ENCODE measurements at regions not wholly inside any gene's neighbourhood (a gene's known extent, or its start where the extent isn't known, plus 50 kb on each side); places are given as distances from the start of the nearest gene placed in this dataset.

DNA sequence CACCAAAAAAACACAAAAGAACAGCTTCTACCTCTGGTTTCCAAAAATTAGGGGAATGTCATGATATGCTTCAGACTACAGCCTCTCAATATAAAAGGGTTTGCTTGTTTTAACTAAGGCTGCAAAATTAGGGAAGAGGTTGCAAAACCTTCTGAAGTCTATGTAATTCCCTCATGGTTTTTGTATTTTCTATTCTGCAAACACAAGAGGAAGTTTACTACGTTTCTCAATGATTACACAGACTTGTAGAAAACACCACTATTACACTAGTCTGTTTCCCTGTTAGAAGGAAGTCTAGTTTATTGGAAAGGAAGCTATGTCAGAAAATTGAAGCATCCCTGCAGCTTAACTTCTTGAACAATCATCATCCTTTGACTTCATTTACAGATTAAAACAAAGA is 229.7 kb upstream of the FMN2 start:
- peaks cover 14% of the 10 kb centered on the region for H3K9me3 Mint-ChIP-seq
- TF ChIP-seq, protein P1, sequence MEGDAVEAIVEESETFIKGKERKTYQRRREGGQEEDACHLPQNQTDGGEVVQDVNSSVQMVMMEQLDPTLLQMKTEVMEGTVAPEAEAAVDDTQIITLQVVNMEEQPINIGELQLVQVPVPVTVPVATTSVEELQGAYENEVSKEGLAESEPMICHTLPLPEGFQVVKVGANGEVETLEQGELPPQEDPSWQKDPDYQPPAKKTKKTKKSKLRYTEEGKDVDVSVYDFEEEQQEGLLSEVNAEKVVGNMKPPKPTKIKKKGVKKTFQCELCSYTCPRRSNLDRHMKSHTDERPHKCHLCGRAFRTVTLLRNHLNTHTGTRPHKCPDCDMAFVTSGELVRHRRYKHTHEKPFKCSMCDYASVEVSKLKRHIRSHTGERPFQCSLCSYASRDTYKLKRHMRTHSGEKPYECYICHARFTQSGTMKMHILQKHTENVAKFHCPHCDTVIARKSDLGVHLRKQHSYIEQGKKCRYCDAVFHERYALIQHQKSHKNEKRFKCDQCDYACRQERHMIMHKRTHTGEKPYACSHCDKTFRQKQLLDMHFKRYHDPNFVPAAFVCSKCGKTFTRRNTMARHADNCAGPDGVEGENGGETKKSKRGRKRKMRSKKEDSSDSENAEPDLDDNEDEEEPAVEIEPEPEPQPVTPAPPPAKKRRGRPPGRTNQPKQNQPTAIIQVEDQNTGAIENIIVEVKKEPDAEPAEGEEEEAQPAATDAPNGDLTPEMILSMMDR (IDR thresholded peaks at IDR 0.05; ENCODE audit: unreplicated experiment) = no peak
- H3K4me1 Mint-ChIP-seq = peaks cover 4% of the 10 kb centered on the region
- DNase-seq (ENCODE audit: low spot score in 2 of 2, unreplicated experiment in 2 of 2) = no peak
- no peaks in the 10 kb centered on the region for H3K27me3 Mint-ChIP-seq (ENCODE audit: low read depth)
- no peaks in the 10 kb centered on the region for H3K36me3 Mint-ChIP-seq
- H3K27ac Mint-ChIP-seq = no peak overlapping the region
- H3K4me3 Mint-ChIP-seq = no peak overlapping the region

GRCh38 chr1:239868058-239868832 is 223.4 kb upstream of the FMN2 start:
- Mint-ChIP-seq H3K4me3 (no peak overlapping the region), H3K9me3 (peaks cover 13% of the 10 kb centered on the region), H3K27ac (no peak overlapping the region), H3K36me3 (no peaks in the 10 kb centered on the region), H3K4me1 (peaks cover 26% of the 10 kb centered on the region), H3K27me3 (ENCODE audit: low read depth) (peaks cover 2% of the 10 kb centered on the region)
- no peak for DNase-seq (ENCODE audit: low spot score in 2 of 2, unreplicated experiment in 2 of 2)
- TF ChIP-seq, protein P1 (IDR thresholded peaks at IDR 0.05; ENCODE audit: unreplicated experiment) = no peak

DNA sequence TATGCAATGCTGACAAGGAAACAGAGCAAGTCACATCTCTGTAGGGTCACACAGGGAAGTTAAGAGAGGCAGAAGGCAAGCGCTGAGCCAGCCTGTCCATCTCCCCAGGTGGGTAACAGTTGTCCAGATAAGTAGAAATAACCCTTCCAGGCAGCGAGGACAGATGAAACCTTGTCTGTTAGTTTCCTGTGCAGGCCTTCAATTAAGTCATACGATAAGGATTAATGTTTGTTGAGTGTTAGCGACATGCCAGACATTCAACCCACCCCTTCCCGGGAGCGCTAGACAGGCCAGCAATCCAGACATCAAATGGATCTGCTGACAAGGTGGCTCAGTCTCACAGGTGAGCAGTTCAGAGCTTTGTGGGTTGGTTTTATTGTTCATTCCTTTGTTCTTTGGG is 221.5 kb upstream of the FMN2 start:
- H3K4me3 Mint-ChIP-seq = no peak overlapping the region
- TF ChIP-seq, protein P1 (IDR thresholded peaks at IDR 0.05; ENCODE audit: unreplicated experiment) = no peak
- H3K27me3 Mint-ChIP-seq (ENCODE audit: low read depth) = peaks cover 2% of the 10 kb centered on the region
- H3K9me3 Mint-ChIP-seq = peaks cover 3% of the 10 kb centered on the region
- peaks cover 26% of the 10 kb centered on the region for H3K4me1 Mint-ChIP-seq
- no peak overlapping the region for H3K27ac Mint-ChIP-seq
- DNase-seq (ENCODE audit: low spot score in 2 of 2, unreplicated experiment in 2 of 2) = no peak
- H3K36me3 Mint-ChIP-seq = no peaks in the 10 kb centered on the region

GRCh38 chr1:239872626-239873025 is 219.1 kb upstream of the FMN2 start:
- H3K36me3 Mint-ChIP-seq = no peaks in the 10 kb centered on the region
- H3K4me1 Mint-ChIP-seq = peaks cover 26% of the 10 kb centered on the region
- H3K27me3 Mint-ChIP-seq (ENCODE audit: low read depth) = peaks cover 2% of the 10 kb centered on the region
- DNase-seq (ENCODE audit: low spot score in 2 of 2, unreplicated experiment in 2 of 2) = no peak
- no peak overlapping the region for H3K27ac Mint-ChIP-seq
- no peaks in the 10 kb centered on the region for H3K9me3 Mint-ChIP-seq
- H3K4me3 Mint-ChIP-seq = no peak overlapping the region
- TF ChIP-seq, protein P1 (IDR thresholded peaks at IDR 0.05; ENCODE audit: unreplicated experiment) = no peak

DNA sequence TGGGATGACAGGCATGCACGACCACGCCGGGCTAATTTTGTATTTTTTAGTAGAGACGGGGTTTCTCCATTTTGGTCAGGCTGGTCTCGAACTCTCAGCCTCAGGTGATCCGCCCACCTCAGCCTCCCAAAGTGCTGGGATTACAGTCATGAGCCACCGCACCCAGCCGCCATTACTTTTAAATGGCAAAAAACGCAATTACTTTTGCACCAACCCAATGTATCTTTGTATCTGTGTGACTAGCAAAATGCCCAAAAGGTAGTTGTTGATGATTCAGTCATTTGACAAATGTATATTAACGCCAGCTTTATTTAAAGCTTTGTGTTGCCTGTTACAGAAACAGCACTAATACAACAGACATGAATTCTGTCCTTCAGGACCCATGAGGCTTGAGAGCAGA is 216.9 kb upstream of the FMN2 start:
- TF ChIP-seq, protein P1 (IDR thresholded peaks at IDR 0.05; ENCODE audit: unreplicated experiment) = no peak
- Mint-ChIP-seq H3K27me3 (ENCODE audit: low read depth) (no peaks in the 10 kb centered on the region), H3K27ac (no peak overlapping the region)

More for the DNA sequence above, 216.9 kb upstream of the FMN2 start:
- Mint-ChIP-seq H3K4me1 (peaks cover 23% of the 10 kb centered on the region), H3K9me3 (no peaks in the 10 kb centered on the region), H3K36me3 (no peaks in the 10 kb centered on the region), H3K4me3 (no peak overlapping the region)
- DNase-seq (ENCODE audit: low spot score in 2 of 2, unreplicated experiment in 2 of 2) = no peak

Data from mesothelial cell of epicardium (in vitro differentiated cells).